Ishikawa (cell line): ENCODE measurements at regions not wholly inside any gene's neighbourhood (a gene's known extent, or its start where the extent isn't known, plus 50 kb on each side); places are given as distances from the start of the nearest gene placed in this dataset.

Experiments used
- CEBPB ChIP-seq: IDR thresholded peaks from 2 replicates; pipeline ENCODE4 v1.6.1; 2012
- CREB1 ChIP-seq: IDR thresholded peaks from 2 replicates; pipeline ENCODE4 v1.6.1; 2012; ENCODE audit warnings: low read depth
- EGR1 ChIP-seq: IDR thresholded peaks from 2 replicates; pipeline ENCODE4 v1.6.1; 2012
- EP300 ChIP-seq: IDR thresholded peaks from 2 replicates; pipeline ENCODE4 v1.6.1; 2012; ENCODE audit warnings: borderline replicate concordance
- FOXM1 ChIP-seq: IDR thresholded peaks from 2 replicates; pipeline ENCODE4 v1.6.1; 2012; ENCODE audit warnings: low read depth, borderline replicate concordance
- MAX ChIP-seq: IDR thresholded peaks from 2 replicates; pipeline ENCODE4 v1.6.1; 2012
- NFIC ChIP-seq: IDR thresholded peaks from 2 replicates; pipeline ENCODE4 v1.6.1; 2012
- RAD21 ChIP-seq: IDR thresholded peaks from 2 replicates; pipeline ENCODE4 v1.6.1; 2012; ENCODE audit warnings: low read depth
- REST ChIP-seq: IDR thresholded peaks from 2 replicates; pipeline ENCODE4 v1.6.1; 2012; ENCODE audit warnings: low read depth, mild to moderate bottlenecking
- TAF1 ChIP-seq: IDR thresholded peaks from 2 replicates; pipeline ENCODE4 v1.6.1; 2012; ENCODE audit warnings: low read depth, mild to moderate bottlenecking
- TCF12 ChIP-seq: IDR thresholded peaks from 2 replicates; pipeline ENCODE4 v1.6.1; 2012; ENCODE audit warnings: low read depth
- TEAD4 ChIP-seq: IDR thresholded peaks from 2 replicates; pipeline ENCODE4 v1.6.1; 2012
- USF1 ChIP-seq: IDR thresholded peaks from 2 replicates; pipeline ENCODE4 v1.6.1; 2012
- YY1 ChIP-seq: IDR thresholded peaks from 2 replicates; pipeline ENCODE4 v1.6.1; 2012; ENCODE audit warnings: low read depth
- ZBTB7A ChIP-seq: IDR thresholded peaks from 2 replicates; pipeline ENCODE4 v1.6.1; 2012; ENCODE audit warnings: low read depth

- TF ChIP-seq CREB1 = no peak
- no peak for TF ChIP-seq REST
- TF ChIP-seq RAD21 = no peak
- no peak for TF ChIP-seq TEAD4
- TF ChIP-seq FOXM1 = no peak
- TF ChIP-seq MAX = no peak
- TF ChIP-seq NFIC = no peak
- TF ChIP-seq YY1 = no peak
- TF ChIP-seq ZBTB7A = no peak
- TF ChIP-seq CEBPB = no peak
- TF ChIP-seq TAF1 = no peak
- TF ChIP-seq USF1 = no peak
- no peak for TF ChIP-seq TCF12
- no peak for TF ChIP-seq EP300
- TF ChIP-seq EGR1 = no peak
These were observed 84.1 kb upstream of the HEY2 start for GRCh38 chr6:125665295-125665814.

- no peak for TF ChIP-seq YY1
- TF ChIP-seq CREB1 = no peak
- TF ChIP-seq EGR1 = no peak
- no peak for TF ChIP-seq REST
- TF ChIP-seq FOXM1 = no peak
- TF ChIP-seq NFIC = no peak
- TF ChIP-seq TAF1 = no peak
- TF ChIP-seq MAX = no peak
- TF ChIP-seq RAD21 = no peak
- no peak for TF ChIP-seq USF1
- no peak for TF ChIP-seq ZBTB7A
These were observed 82.1 kb upstream of the HEY2 start for GRCh38 chr6:125667326-125667725.

GRCh38 chr6:125668071-125668470 lies 81.4 kb upstream of the HEY2 start:
- no peak for TF ChIP-seq EP300
- no peak for TF ChIP-seq TCF12
- no peak for TF ChIP-seq ZBTB7A
- TF ChIP-seq CEBPB = no peak

GRCh38 chr6:125670568-125670967 lies 78.9 kb upstream of the HEY2 start:
- TF ChIP-seq CEBPB (no peak), CREB1 (no peak), TAF1 (no peak)

- TF ChIP-seq ZBTB7A (no peak), EGR1 (no peak)
These were observed 78.1 kb upstream of the HEY2 start for GRCh38 chr6:125671323-125671722.

- no peak for TF ChIP-seq FOXM1
- TF ChIP-seq MAX = no peak
These were observed 75.2 kb upstream of the HEY2 start for GRCh38 chr6:125674230-125674629.

GRCh38 chr6:125678601-125679000 lies 70.8 kb upstream of the HEY2 start:
- no peak for TF ChIP-seq ZBTB7A

GRCh38 chr6:125679128-125679527 lies 70.3 kb upstream of the HEY2 start:
- TF ChIP-seq ZBTB7A (no peak), FOXM1 (no peak)
